Vagina (tissue), 2 donors: ENCODE measurements at regions not wholly inside any gene's neighbourhood (a gene's known extent, or its start where the extent isn't known, plus 50 kb on each side); places are given as distances from the start of the nearest gene placed in this dataset.
"Not testable (repeated sequence)": the region's sequence is repeated elsewhere in the genome, so short reads cannot be mapped to it uniquely, and the experiment has no call there.

Experiments used
- DNase-seq, 2 donors: peaks; one replicate each; pipeline ENCODE4 v3.0.0-alpha.2; 2017; ENCODE audit errors: extremely low spot score in 2 of 2
- H3K27ac ChIP-seq: fragments of 200-600 bp; sonication (generic); one replicate; pipeline ENCODE4 v1.5.1; 2019
- H3K27me3 ChIP-seq: fragments of 200-600 bp; sonication (generic); one replicate; pipeline ENCODE4 v1.5.1; 2019
- H3K36me3 ChIP-seq, 2 donors: fragments of 200-600 bp; sonication (generic); one replicate each; pipeline ENCODE4 v1.5.1; 2017 to 2019
- H3K4me1 ChIP-seq: fragments of 200-600 bp; sonication (generic); one replicate; pipeline ENCODE4 v1.5.1; 2019
- H3K4me3 ChIP-seq, 2 donors: fragments of 200-600 bp; sonication (generic); 1 replicate in 1 of 2; 2 replicates in 1 of 2; pipeline ENCODE4 v1.5.1; 2016 to 2019
- H3K9me3 ChIP-seq: fragments of 200-600 bp; sonication (generic); one replicate; pipeline ENCODE4 v1.5.1; 2019
- POLR2A ChIP-seq, 2 donors: fragments of 450-650 bp; IDR thresholded peaks; one replicate each; pipeline ENCODE4 v1.6.1; 2017; ENCODE audit warnings: antibody characterized with exemption in 2 of 2, mild to moderate bottlenecking in 2 of 2, moderate library complexity in 2 of 2
- POLR2AphosphoS5 ChIP-seq, 2 donors: sonication (generic); formaldehyde crosslinking; IDR thresholded peaks; one replicate each; pipeline ENCODE4 v1.9.0; 2017; ENCODE audit warnings: antibody characterized with exemption in 2 of 2, mild to moderate bottlenecking in 2 of 2, low read depth in 1 of 2; ENCODE audit not compliant: insufficient read depth in 1 of 2
- intact Hi-C: fragments of 100-400 bp; cut with DNase I; formaldehyde crosslinking; loops from one replicate; pipeline ENCODE4 v1.15.1; 2023
- TF ChIP-seq, protein P1 (sequence below), 3 experiments: fragments of 450-650 bp in 2 of 3; fragments of 200-600 bp in 1 of 3; sonication (generic) in 1 of 3; IDR thresholded peaks; one replicate each; pipeline ENCODE4 v1.5.1; 2017 to 2019; ENCODE audit warnings: antibody characterized with exemption in 3 of 3, mild to moderate bottlenecking in 2 of 3, moderate library complexity in 2 of 3

DNA sequence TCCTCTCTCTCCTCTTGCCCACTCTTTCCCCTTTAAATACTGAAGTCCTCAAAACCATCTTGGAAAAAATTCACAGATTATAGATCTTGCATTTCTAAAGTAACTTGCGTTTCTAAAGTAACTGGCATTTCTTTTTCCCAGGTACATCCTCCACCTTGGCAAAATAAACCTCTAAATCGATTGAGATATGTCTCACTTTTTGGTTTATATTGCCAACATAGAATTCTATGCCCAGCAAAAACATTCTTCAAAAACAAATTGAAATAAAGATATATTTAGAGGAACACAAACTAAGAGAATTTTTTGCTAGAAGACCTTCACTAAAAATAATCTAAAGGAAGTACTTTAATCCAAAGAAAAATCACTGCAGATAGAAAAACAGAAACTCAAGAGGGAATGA lies 122.5 kb upstream of the RBMS1 start:
- intact Hi-C loops = no loop called here
- H3K27ac ChIP-seq = no peak overlapping the region
- no peak for TF ChIP-seq POLR2AphosphoS5 (IDR thresholded peaks at IDR 0.05; ENCODE audit: insufficient read depth in 1 of 2, low read depth in 1 of 2)
- TF ChIP-seq, protein P1, sequence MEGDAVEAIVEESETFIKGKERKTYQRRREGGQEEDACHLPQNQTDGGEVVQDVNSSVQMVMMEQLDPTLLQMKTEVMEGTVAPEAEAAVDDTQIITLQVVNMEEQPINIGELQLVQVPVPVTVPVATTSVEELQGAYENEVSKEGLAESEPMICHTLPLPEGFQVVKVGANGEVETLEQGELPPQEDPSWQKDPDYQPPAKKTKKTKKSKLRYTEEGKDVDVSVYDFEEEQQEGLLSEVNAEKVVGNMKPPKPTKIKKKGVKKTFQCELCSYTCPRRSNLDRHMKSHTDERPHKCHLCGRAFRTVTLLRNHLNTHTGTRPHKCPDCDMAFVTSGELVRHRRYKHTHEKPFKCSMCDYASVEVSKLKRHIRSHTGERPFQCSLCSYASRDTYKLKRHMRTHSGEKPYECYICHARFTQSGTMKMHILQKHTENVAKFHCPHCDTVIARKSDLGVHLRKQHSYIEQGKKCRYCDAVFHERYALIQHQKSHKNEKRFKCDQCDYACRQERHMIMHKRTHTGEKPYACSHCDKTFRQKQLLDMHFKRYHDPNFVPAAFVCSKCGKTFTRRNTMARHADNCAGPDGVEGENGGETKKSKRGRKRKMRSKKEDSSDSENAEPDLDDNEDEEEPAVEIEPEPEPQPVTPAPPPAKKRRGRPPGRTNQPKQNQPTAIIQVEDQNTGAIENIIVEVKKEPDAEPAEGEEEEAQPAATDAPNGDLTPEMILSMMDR (IDR thresholded peaks at IDR 0.05) = no peak
- no peak for TF ChIP-seq POLR2A (IDR thresholded peaks at IDR 0.05)
- no peak for DNase-seq
- no peak overlapping the region for H3K4me3 ChIP-seq
- H3K36me3 ChIP-seq = no peaks in the 10 kb centered on the region
- H3K9me3 ChIP-seq = peaks cover 5% of the 10 kb centered on the region
- H3K4me1 ChIP-seq = no peaks in the 10 kb centered on the region
- no peaks in the 10 kb centered on the region for H3K27me3 ChIP-seq

DNA sequence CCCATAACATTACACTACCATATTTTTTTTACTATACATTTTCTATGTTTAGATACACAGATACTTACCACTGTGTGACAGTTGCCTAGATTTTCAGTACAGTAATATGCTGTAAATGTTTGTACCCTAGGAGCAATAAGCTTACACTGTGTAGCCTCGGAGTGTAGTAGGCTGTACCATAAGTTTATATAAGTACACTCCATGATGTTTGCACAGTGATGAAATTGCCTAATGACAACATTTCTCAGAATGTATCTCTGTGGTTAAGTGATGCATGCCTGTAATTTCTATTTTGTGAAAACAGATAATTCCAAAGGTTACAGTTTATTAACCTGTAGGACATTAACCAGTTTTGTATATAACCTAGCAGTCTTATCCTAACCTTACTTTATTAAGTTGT lies 128.1 kb upstream of the RBMS1 start:
- H3K27ac ChIP-seq = no peak overlapping the region
- no peak for DNase-seq
- TF ChIP-seq POLR2AphosphoS5 (IDR thresholded peaks at IDR 0.05; ENCODE audit: insufficient read depth in 1 of 2, low read depth in 1 of 2) (no peak), POLR2A (IDR thresholded peaks at IDR 0.05) (no peak)
- H3K9me3 ChIP-seq = no peaks in the 10 kb centered on the region
- intact Hi-C loops = no loop called here
- H3K27me3 ChIP-seq = no peaks in the 10 kb centered on the region
- H3K36me3 ChIP-seq = no peaks in the 10 kb centered on the region
- no peaks in the 10 kb centered on the region for H3K4me1 ChIP-seq
- H3K4me3 ChIP-seq = no peak overlapping the region

DNA sequence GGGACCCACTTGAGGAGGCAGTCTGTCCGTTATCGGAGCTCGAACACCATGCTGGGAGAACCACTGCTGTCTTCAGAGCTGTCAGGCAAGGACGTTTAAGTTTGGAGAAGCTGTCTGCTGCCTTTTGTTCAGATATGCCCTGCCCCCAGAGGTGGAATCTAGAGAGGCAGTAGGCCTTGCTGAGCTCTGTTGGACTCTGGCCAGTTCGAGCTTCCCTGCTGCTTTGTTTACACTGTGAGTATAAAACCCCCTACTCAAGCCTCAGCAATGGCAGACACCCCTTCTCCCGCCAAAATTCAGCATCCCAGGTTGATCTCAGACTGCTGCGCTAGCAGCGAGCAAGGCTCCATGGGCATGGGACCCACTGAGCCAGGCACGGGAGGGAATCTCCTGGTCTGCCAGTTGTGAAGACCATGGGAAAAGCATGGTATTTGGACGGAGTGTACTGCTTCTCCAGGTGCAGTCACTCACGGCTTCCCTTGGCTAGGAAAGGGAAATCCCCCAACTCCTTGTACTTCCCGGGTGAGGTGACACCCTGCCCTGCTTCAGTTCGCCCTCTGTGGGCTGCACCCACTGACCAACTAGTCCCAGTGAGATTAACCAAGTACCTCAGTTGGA lies 134.5 kb upstream of the RBMS1 start:
- DNase-seq, intact Hi-C loops, H3K36me3 ChIP-seq, H3K9me3 ChIP-seq, H3K27ac ChIP-seq, H3K4me1 ChIP-seq, H3K27me3 ChIP-seq, H3K4me3 ChIP-seq: not testable (repeated sequence)

DNA sequence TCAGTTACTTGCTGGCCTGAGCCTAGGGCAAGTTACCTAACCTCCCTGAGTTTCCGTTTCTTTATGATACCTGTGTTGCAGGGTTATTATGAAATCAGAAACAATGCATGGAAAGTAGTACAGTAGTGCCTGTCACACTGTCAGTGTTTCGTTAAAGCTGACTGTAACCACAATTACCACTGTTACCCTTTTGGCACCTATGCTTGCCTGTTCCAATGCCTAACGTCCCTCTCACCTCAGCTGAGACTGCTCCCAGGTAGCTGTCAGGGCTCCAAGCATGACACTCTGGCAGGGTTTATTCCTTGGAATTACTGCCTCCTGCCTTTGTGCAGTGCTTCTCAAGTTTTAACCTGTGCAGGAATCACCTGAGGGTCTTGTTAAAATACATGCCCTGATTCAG lies 135.2 kb upstream of the RBMS1 start:
- H3K27me3 ChIP-seq = no peaks in the 10 kb centered on the region
- peaks cover 8% of the 10 kb centered on the region for H3K4me1 ChIP-seq
- H3K4me3 ChIP-seq = no peak overlapping the region
- no peak overlapping the region for H3K27ac ChIP-seq
- no peaks in the 10 kb centered on the region for H3K9me3 ChIP-seq
- H3K36me3 ChIP-seq = no peaks in the 10 kb centered on the region
- intact Hi-C loops = no loop called here
- TF ChIP-seq POLR2A (IDR thresholded peaks at IDR 0.05) (no peak), POLR2AphosphoS5 (IDR thresholded peaks at IDR 0.05; ENCODE audit: insufficient read depth in 1 of 2, low read depth in 1 of 2) (no peak)
- TF ChIP-seq, protein P1 (IDR thresholded peaks at IDR 0.05) = no peak
- DNase-seq = no peak

DNA sequence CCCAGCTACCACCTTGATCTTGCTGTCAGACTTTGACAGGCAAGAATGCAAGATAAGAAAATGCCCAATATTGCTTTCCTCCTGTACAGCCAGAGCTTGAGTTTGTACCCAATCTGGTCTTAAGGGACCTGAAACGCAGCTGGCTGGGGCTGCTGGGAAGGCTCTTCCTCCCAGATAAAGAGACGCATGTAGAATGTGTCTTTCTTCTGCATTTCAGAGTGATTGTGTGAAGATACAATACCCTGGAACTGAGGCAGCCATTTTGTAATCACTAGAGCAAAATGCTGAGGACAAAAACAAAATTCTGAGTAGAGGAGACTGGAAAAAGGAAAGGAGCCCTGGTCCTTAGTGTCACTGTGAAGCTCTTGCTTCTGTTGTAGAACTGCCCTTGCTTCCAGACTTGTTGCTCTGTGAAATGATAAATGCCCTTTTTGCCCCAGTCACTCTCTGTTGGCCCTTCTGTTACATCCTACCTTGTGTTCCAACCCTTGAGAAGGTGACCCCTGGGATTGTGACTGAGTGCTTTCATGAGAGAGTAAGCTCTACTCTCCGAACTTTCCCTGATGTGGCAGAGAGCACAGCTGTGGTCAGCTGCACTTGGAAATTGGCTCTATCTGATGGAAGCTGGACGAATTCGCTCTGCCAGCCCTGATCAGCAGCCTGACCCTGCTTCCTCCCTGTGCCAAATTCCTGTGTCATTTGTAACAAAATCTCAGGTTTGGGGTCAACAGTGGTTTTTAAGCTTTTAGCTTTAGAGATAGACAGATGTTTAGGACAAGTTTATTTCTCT lies 137.4 kb upstream of the RBMS1 start:
- Histone ChIP-seq H3K4me1 (peaks cover 17% of the 10 kb centered on the region), H3K27me3 (no peaks in the 10 kb centered on the region), H3K4me3 (no peak overlapping the region), H3K9me3 (no peaks in the 10 kb centered on the region), H3K36me3 (no peaks in the 10 kb centered on the region), H3K27ac (no peak overlapping the region)
- no peak for DNase-seq
- intact Hi-C loops = no loop called here
- no peak for TF ChIP-seq POLR2A (IDR thresholded peaks at IDR 0.05)
- TF ChIP-seq POLR2AphosphoS5 (IDR thresholded peaks at IDR 0.05; ENCODE audit: insufficient read depth in 1 of 2, low read depth in 1 of 2) = no peak
- TF ChIP-seq, protein P1 (IDR thresholded peaks at IDR 0.05) = no peak
